ENCODE measurements at regions not wholly inside any gene's neighbourhood (a gene's known extent, or its start where the extent isn't known, plus 50 kb on each side); places are given as distances from the start of the nearest gene placed in this dataset.
"Not testable (repeated sequence)": the region's sequence is repeated elsewhere in the genome, so short reads cannot be mapped to it uniquely, and the experiment has no call there.

GRCh38 chr21:33150968-33151367, 78.8 kb upstream of the IFNAR2 start:
- TF ChIP-seq CTCF (IDR thresholded peaks at IDR 0.05; ENCODE audit: low read depth, low read length); EZH2phosphoT487 (IDR thresholded peaks at IDR 0.05; ENCODE audit: low read depth): not testable (repeated sequence)
